Ishikawa (cell line): ENCODE measurements at regions not wholly inside any gene's neighbourhood (a gene's known extent, or its start where the extent isn't known, plus 50 kb on each side); places are given as distances from the start of the nearest gene placed in this dataset.

Source experiments
- CEBPB ChIP-seq: IDR thresholded peaks from 2 replicates; pipeline ENCODE4 v1.6.1; 2012
- CREB1 ChIP-seq: IDR thresholded peaks from 2 replicates; pipeline ENCODE4 v1.6.1; 2012; ENCODE audit warnings: low read depth
- EGR1 ChIP-seq: IDR thresholded peaks from 2 replicates; pipeline ENCODE4 v1.6.1; 2012
- EP300 ChIP-seq: IDR thresholded peaks from 2 replicates; pipeline ENCODE4 v1.6.1; 2012; ENCODE audit warnings: borderline replicate concordance
- FOXM1 ChIP-seq: IDR thresholded peaks from 2 replicates; pipeline ENCODE4 v1.6.1; 2012; ENCODE audit warnings: low read depth, borderline replicate concordance
- NFIC ChIP-seq: IDR thresholded peaks from 2 replicates; pipeline ENCODE4 v1.6.1; 2012
- RAD21 ChIP-seq: IDR thresholded peaks from 2 replicates; pipeline ENCODE4 v1.6.1; 2012; ENCODE audit warnings: low read depth
- TAF1 ChIP-seq: IDR thresholded peaks from 2 replicates; pipeline ENCODE4 v1.6.1; 2012; ENCODE audit warnings: low read depth, mild to moderate bottlenecking
- TCF12 ChIP-seq: IDR thresholded peaks from 2 replicates; pipeline ENCODE4 v1.6.1; 2012; ENCODE audit warnings: low read depth
- TEAD4 ChIP-seq: IDR thresholded peaks from 2 replicates; pipeline ENCODE4 v1.6.1; 2012
- YY1 ChIP-seq: IDR thresholded peaks from 2 replicates; pipeline ENCODE4 v1.6.1; 2012; ENCODE audit warnings: low read depth
- ZBTB7A ChIP-seq: IDR thresholded peaks from 2 replicates; pipeline ENCODE4 v1.6.1; 2012; ENCODE audit warnings: low read depth
- TF ChIP-seq, protein P1 (sequence below): IDR thresholded peaks from 2 replicates; pipeline ENCODE4 v1.6.1; 2012; ENCODE audit warnings: low read depth, mild to moderate bottlenecking
- TF ChIP-seq, protein P2 (sequence below): IDR thresholded peaks from 2 replicates; pipeline ENCODE4 v1.6.1; 2012
- TF ChIP-seq, protein P3 (sequence below): IDR thresholded peaks from 2 replicates; pipeline ENCODE4 v1.6.1; 2012

DNA sequence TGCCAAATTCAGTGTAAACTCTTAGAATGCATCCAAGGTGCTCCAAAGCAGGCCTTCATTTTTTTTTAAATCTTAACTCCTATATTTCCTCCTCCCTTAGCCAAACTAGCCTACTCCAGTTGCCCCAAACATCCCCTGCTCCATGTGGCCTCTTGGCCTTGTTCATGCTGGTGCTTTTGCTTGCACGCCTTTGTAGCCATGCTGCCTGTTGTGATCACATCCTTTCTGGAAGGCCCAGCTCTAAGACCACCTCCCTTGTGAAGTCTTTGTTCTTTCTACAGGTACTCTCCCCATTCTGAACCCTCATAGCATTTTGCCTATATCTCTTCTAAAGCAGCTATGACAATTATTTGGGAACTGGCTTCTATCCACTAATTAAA, 375.3 kb upstream of the NFE2L3 start:
- no peak for TF ChIP-seq FOXM1
- no peak for TF ChIP-seq YY1
- TF ChIP-seq, protein P1, sequence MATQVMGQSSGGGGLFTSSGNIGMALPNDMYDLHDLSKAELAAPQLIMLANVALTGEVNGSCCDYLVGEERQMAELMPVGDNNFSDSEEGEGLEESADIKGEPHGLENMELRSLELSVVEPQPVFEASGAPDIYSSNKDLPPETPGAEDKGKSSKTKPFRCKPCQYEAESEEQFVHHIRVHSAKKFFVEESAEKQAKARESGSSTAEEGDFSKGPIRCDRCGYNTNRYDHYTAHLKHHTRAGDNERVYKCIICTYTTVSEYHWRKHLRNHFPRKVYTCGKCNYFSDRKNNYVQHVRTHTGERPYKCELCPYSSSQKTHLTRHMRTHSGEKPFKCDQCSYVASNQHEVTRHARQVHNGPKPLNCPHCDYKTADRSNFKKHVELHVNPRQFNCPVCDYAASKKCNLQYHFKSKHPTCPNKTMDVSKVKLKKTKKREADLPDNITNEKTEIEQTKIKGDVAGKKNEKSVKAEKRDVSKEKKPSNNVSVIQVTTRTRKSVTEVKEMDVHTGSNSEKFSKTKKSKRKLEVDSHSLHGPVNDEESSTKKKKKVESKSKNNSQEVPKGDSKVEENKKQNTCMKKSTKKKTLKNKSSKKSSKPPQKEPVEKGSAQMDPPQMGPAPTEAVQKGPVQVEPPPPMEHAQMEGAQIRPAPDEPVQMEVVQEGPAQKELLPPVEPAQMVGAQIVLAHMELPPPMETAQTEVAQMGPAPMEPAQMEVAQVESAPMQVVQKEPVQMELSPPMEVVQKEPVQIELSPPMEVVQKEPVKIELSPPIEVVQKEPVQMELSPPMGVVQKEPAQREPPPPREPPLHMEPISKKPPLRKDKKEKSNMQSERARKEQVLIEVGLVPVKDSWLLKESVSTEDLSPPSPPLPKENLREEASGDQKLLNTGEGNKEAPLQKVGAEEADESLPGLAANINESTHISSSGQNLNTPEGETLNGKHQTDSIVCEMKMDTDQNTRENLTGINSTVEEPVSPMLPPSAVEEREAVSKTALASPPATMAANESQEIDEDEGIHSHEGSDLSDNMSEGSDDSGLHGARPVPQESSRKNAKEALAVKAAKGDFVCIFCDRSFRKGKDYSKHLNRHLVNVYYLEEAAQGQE: no peak
- no peak for TF ChIP-seq NFIC
- TF ChIP-seq EGR1: no peak
- TF ChIP-seq TAF1: no peak
- TF ChIP-seq ZBTB7A: no peak
- TF ChIP-seq, protein P2, sequence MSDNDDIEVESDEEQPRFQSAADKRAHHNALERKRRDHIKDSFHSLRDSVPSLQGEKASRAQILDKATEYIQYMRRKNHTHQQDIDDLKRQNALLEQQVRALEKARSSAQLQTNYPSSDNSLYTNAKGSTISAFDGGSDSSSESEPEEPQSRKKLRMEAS: no peak
- TF ChIP-seq, protein P3, sequence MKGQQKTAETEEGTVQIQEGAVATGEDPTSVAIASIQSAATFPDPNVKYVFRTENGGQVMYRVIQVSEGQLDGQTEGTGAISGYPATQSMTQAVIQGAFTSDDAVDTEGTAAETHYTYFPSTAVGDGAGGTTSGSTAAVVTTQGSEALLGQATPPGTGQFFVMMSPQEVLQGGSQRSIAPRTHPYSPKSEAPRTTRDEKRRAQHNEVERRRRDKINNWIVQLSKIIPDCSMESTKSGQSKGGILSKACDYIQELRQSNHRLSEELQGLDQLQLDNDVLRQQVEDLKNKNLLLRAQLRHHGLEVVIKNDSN: no peak
- TF ChIP-seq TCF12: no peak
- TF ChIP-seq CREB1: no peak
- TF ChIP-seq TEAD4: no peak
- TF ChIP-seq RAD21: no peak
- TF ChIP-seq EP300: no peak

DNA sequence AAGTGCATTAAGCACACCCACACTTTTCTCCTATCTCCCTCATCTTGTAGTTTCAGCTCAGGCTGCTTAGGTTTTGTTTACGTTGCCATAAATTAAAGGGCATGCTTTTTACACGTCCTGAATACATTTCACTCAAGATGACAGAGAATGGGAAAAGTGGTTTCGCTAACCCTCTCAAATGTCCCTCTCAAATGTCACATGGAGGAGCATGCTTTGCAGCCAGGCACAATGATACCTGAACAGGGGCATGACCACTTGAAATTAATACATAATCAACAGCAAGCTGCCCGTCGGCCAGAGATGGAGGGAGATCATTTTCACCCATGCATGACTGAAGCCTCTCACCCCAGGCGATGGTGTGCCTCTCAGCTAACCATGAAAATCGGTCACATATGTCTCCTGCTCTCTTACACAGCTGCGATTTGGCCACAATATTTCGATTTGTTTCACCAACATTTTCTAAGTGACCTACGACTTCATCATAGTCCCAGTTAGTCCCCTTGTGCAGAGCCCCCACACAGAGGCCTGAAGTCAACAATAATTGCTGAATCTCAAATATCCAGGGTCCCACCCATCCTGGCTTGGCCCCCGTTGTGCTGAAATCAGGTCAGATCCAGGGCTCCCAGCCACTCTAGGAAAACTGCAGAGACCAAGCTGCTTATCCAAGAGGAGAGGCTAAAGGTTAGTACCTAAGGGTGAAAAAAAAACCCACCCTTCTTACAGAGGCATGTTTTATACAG, 373.9 kb upstream of the NFE2L3 start:
- TF ChIP-seq NFIC (no peak), YY1 (no peak), ZBTB7A (no peak)
- TF ChIP-seq, protein P2: no peak
- TF ChIP-seq, protein P1: no peak

DNA sequence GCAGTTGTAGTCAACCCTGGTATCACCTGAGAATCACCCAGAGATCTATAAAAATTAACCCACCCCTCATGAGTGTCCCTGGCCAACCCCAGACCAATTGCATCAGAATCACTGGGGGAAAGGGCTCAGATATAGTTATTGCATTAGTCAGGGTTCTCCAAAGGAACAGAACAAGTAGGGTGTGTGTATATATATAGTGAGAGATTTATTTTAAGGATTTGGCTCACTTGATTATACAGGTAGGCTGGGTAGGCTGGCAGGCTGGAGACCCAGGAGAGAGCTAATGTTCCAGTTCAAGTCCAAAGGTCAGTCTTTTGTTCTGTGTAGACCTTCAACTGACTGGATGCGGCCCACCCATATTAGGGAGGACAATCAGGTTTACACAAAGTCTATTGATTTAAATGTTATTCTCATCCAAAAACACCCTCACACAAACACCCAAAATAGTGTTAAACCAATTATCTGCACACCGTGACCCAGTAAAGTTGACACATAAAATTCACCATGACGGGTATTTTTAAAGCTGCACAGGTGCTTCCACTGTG, 372.9 kb upstream of the NFE2L3 start:
- TF ChIP-seq, protein P1: no peak
- TF ChIP-seq FOXM1 (no peak), CREB1 (no peak), RAD21 (no peak), TEAD4 (no peak), EP300 (no peak), TAF1 (no peak), EGR1 (no peak)

DNA sequence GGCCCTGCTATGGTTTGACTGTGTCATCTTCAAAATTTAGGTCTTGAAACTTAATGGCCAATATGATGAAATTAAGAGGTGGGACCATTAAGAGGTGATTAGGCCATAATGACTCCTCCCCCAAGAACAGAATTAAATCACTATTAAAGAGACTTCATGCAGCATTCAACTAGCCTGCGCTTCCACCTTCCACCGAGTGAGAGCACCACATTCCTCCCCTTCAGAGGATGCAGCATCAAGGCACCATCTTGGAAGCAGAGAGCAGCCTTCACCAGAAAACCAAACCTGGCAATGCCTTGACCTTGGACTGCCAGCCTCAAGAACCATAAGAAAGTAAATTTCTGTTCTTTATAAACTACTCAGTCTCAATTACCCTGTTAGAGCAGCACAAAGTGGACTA, 371.1 kb upstream of the NFE2L3 start:
- TF ChIP-seq, protein P1: no peak
- TF ChIP-seq RAD21 (no peak), TAF1 (no peak), EGR1 (no peak), NFIC (no peak), ZBTB7A (no peak), CEBPB (no peak), EP300 (no peak), YY1 (no peak), TCF12 (no peak), CREB1 (no peak), TEAD4 (no peak), FOXM1 (no peak)
- TF ChIP-seq, protein P2: no peak
- TF ChIP-seq, protein P3: no peak
